Ovary (tissue), 7 donors: ENCODE measurements at regions not wholly inside any gene's neighbourhood (a gene's known extent, or its start where the extent isn't known, plus 50 kb on each side); places are given as distances from the start of the nearest gene placed in this dataset.

Source experiments
- DNase-seq, 5 donors: peaks; one replicate each; pipeline ENCODE4 v3.0.0-alpha.2; 2019 to 2020
- H3K27ac ChIP-seq, 2 donors: fragments of 200-600 bp; one replicate each; pipeline versions ENCODE4 v1.5.1 to v1.8.0; 2019 to 2022
- H3K27me3 ChIP-seq: fragments of 200-600 bp; one replicate; pipeline ENCODE4 v1.8.0; 2022
- H3K36me3 ChIP-seq: fragments of 200-600 bp; sonication (generic); one replicate; pipeline ENCODE4 v1.5.1; 2019
- H3K4me1 ChIP-seq: one replicate; pipeline ENCODE4 v1.8.1; 2013; ENCODE audit warnings: mild to moderate bottlenecking, moderate library complexity; ENCODE audit not compliant: insufficient read depth
- H3K4me3 ChIP-seq: fragments of 200-600 bp; sonication (generic); one replicate; pipeline ENCODE4 v1.5.1; 2017
- H3K9me3 ChIP-seq, 2 donors: fragments of 200-600 bp in 1 of 2; sonication (generic) in 1 of 2; one replicate each; pipeline versions ENCODE4 v1.5.1 to v1.8.1; 2013 to 2019; ENCODE audit warnings: mild to moderate bottlenecking in 1 of 2, moderate library complexity in 1 of 2
- CTCF ChIP-seq, 3 donors: fragments of 450-650 bp in 2 of 3; fragments of 200-600 bp in 1 of 3; IDR thresholded peaks; one replicate each; pipeline versions ENCODE4 v1.5.1 to v1.8.0; 2016 to 2022; ENCODE audit warnings: antibody characterized with exemption in 3 of 3, mild to moderate bottlenecking in 1 of 3
- EP300 ChIP-seq: sonication (generic); formaldehyde crosslinking; IDR thresholded peaks from one replicate; pipeline ENCODE4 v1.6.1; 2017; ENCODE audit warnings: antibody characterized with exemption
- POLR2A ChIP-seq: fragments of 450-650 bp; IDR thresholded peaks from one replicate; pipeline ENCODE4 v1.6.1; 2017; ENCODE audit warnings: antibody characterized with exemption, mild to moderate bottlenecking, moderate library complexity
- WGBS, 3 donors: extraction: QIAGEN DNeasy Blood & Tissue Kit in 1 of 3; methylation state at CpG; one replicate each; pipeline versions ENCODE4 v1.1.5 to v1.1.7; 2013 to 2017; 5-methylcytosine and 5-hydroxymethylcytosine counted together
- intact Hi-C, 4 donors: fragments of 100-400 bp; cut with DNase I; formaldehyde crosslinking; loops; one replicate each; pipeline versions ENCODE4 v1.11.0 to v1.15.1; 2022 to 2023
- donor health status: DM: no; HTN: no; CAD: no; lungs with moderate emphysema.
- donor health status: DM: no; HTN: no; CAD: no.
- donor health status: Bipolar disorder and iron deficiency.
- donor health status: DM: no; HTN: no; CAD: no.
- donor health status: DM: yes; HTN: yes; CAD: no.

- TF ChIP-seq POLR2A, result no peak
- TF ChIP-seq CTCF (IDR thresholded peaks at IDR 0.05), result no peak
- no peak for TF ChIP-seq EP300
- no peaks in the 10 kb centered on the region for H3K27me3 ChIP-seq
- intact Hi-C loops, result no loop called here
- no peaks in the 10 kb centered on the region for H3K9me3 ChIP-seq
- H3K36me3 ChIP-seq, result no peaks in the 10 kb centered on the region
- 93 to 98% (median 95%) methylated on average over 5 of the region's 5 CpGs for WGBS, 3 donors
- DNase-seq, result no peak
- H3K27ac ChIP-seq, result no peak overlapping the region
- no peak overlapping the region for H3K4me3 ChIP-seq
- H3K4me1 ChIP-seq, result no peaks in the 10 kb centered on the region
These were observed 203.9 kb upstream of the GLI3 start for GRCh38 chr7:42440951-42441350.

- DNase-seq, result no peak
- WGBS, 3 donors, result 5 to 16% (median 6%) methylated on average over 1 of the region's 1 CpG
- H3K4me1 ChIP-seq, result no peaks in the 10 kb centered on the region
- H3K27me3 ChIP-seq, result no peaks in the 10 kb centered on the region
- H3K4me3 ChIP-seq, result no peak overlapping the region
- no peak for TF ChIP-seq CTCF (IDR thresholded peaks at IDR 0.05)
- no peak for TF ChIP-seq EP300
- TF ChIP-seq POLR2A, result no peak
- H3K27ac ChIP-seq, result no peak overlapping the region
- H3K9me3 ChIP-seq, result no peaks in the 10 kb centered on the region
- H3K36me3 ChIP-seq, result no peaks in the 10 kb centered on the region
- intact Hi-C loops, result no loop called here
These were observed 195.6 kb upstream of the GLI3 start for GRCh38 chr7:42432644-42433043.

- H3K9me3 ChIP-seq, result no peaks in the 10 kb centered on the region
- H3K27ac ChIP-seq, result no peak overlapping the region
- H3K27me3 ChIP-seq, result no peaks in the 10 kb centered on the region
- TF ChIP-seq POLR2A (no peak), CTCF (IDR thresholded peaks at IDR 0.05) (no peak), EP300 (no peak)
- intact Hi-C loops, result no loop called here
- no peaks in the 10 kb centered on the region for H3K4me1 ChIP-seq
- WGBS, 3 donors, result 78 to 90% (median 82%) methylated on average over 2 of the region's 2 CpGs
- no peak for DNase-seq
- H3K36me3 ChIP-seq, result no peaks in the 10 kb centered on the region
- H3K4me3 ChIP-seq, result no peak overlapping the region
These were observed 194.9 kb upstream of the GLI3 start for GRCh38 chr7:42431873-42432272.

GRCh38 chr7:42429339-42429738 is 192.3 kb upstream of the GLI3 start:
- H3K27me3 ChIP-seq, result no peaks in the 10 kb centered on the region
- no peak overlapping the region for H3K27ac ChIP-seq
- WGBS, 3 donors, result 55 to 71% (median 66%) methylated on average over 4 of the region's 4 CpGs
- H3K9me3 ChIP-seq, result no peaks in the 10 kb centered on the region
- TF ChIP-seq CTCF (IDR thresholded peaks at IDR 0.05), result no peak
- no peak for TF ChIP-seq EP300
- TF ChIP-seq POLR2A, result no peak
- intact Hi-C loops, result no loop called here
- no peak for DNase-seq
- no peaks in the 10 kb centered on the region for H3K4me1 ChIP-seq
- H3K4me3 ChIP-seq, result no peak overlapping the region
- no peaks in the 10 kb centered on the region for H3K36me3 ChIP-seq

- Histone ChIP-seq H3K27me3 (no peaks in the 10 kb centered on the region), H3K36me3 (no peaks in the 10 kb centered on the region), H3K27ac (no peak overlapping the region), H3K9me3 (no peaks in the 10 kb centered on the region), H3K4me1 (no peaks in the 10 kb centered on the region), H3K4me3 (no peak overlapping the region)
- no peak for TF ChIP-seq EP300
- TF ChIP-seq CTCF (IDR thresholded peaks at IDR 0.05), result no peak
- no peak for TF ChIP-seq POLR2A
- 66 to 70% (median 68%) methylated on average over 4 of the region's 4 CpGs for WGBS, 3 donors
- DNase-seq, result no peak
- intact Hi-C loops, result no loop called here
These were observed 189.2 kb upstream of the GLI3 start for GRCh38 chr7:42426163-42426562.
